NB4 (cell line): ENCODE measurements at regions not wholly inside any gene's neighbourhood (a gene's known extent, or its start where the extent isn't known, plus 50 kb on each side); places are given as distances from the start of the nearest gene placed in this dataset.

Experiments used
- CTCF ChIP-seq: IDR thresholded peaks from one replicate; pipeline ENCODE4 v1.5.1; 2012; ENCODE audit warnings: low read depth, low read length
- MAX ChIP-seq: IDR thresholded peaks from 2 replicates; pipeline ENCODE4 v1.6.1; 2011; ENCODE audit warnings: low read depth, low read length

GRCh38 chr2:224165901-224166319 is 126.8 kb upstream of the SERPINE2 start:
- TF ChIP-seq CTCF (no peak), MAX (no peak)
